Inferior parietal cortex (tissue), 1 donor: ENCODE measurements at regions not wholly inside any gene's neighbourhood (a gene's known extent, or its start where the extent isn't known, plus 50 kb on each side); places are given as distances from the start of the nearest gene placed in this dataset.

Experiments used
- DNase-seq: peaks from one replicate; pipeline ENCODE4 v3.0.0-alpha.2; 2016; ENCODE audit errors: extremely low spot score

GRCh38 chr9:19732441-19732951, 56.3 kb downstream of the SLC24A2 start:
- DNase-seq, result no peak

GRCh38 chr9:19728101-19728500, 60.7 kb downstream of the SLC24A2 start:
- DNase-seq, result no peak

GRCh38 chr9:19725970-19726369, 62.9 kb downstream of the SLC24A2 start:
- no peak for DNase-seq

- DNase-seq, result no peak
Observed at GRCh38 chr9:19720377-19720776, 68.5 kb downstream of the SLC24A2 start.

- DNase-seq, result no peak
Observed at GRCh38 chr9:19703702-19704101, 85.1 kb downstream of the SLC24A2 start.

GRCh38 chr9:19701991-19702390, 86.8 kb downstream of the SLC24A2 start:
- DNase-seq, result peak; percentile 81

- no peak for DNase-seq
Observed at GRCh38 chr9:19701274-19701673, 87.6 kb downstream of the SLC24A2 start.

GRCh38 chr9:19700699-19701098, 88.1 kb downstream of the SLC24A2 start:
- no peak for DNase-seq

GRCh38 chr9:19699756-19700155, 89.1 kb downstream of the SLC24A2 start:
- no peak for DNase-seq

- DNase-seq, result no peak
Observed at GRCh38 chr9:19698960-19699359, 89.9 kb downstream of the SLC24A2 start.

- peak; percentile 12 for DNase-seq
Observed at GRCh38 chr9:19694601-19695000, 94.2 kb downstream of the SLC24A2 start.

GRCh38 chr9:19690128-19690527, 98.7 kb downstream of the SLC24A2 start:
- no peak for DNase-seq

- DNase-seq, result peak; percentile 6
Observed at GRCh38 chr9:19689328-19690101, 99.3 kb downstream of the SLC24A2 start.

GRCh38 chr9:19683715-19684114, 105.1 kb downstream of the SLC24A2 start:
- no peak for DNase-seq

GRCh38 chr9:19682397-19682796, 106.4 kb downstream of the SLC24A2 start:
- DNase-seq, result no peak

- no peak for DNase-seq
Observed at GRCh38 chr9:19681846-19682245, 107.0 kb downstream of the SLC24A2 start.

GRCh38 chr9:19677924-19678323, 110.9 kb downstream of the SLC24A2 start:
- no peak for DNase-seq

GRCh38 chr9:19675492-19675891, 113.3 kb downstream of the SLC24A2 start:
- DNase-seq, result no peak

GRCh38 chr9:19666575-19666974, 122.3 kb downstream of the SLC24A2 start:
- no peak for DNase-seq

- DNase-seq, result no peak
Observed at GRCh38 chr9:19665146-19665863, 123.5 kb downstream of the SLC24A2 start.

- DNase-seq, result no peak
Observed at GRCh38 chr9:19663570-19663969, 125.3 kb downstream of the SLC24A2 start.

GRCh38 chr9:19662213-19662612, 126.6 kb downstream of the SLC24A2 start:
- DNase-seq, result no peak

GRCh38 chr9:19660019-19660418, 128.8 kb downstream of the SLC24A2 start:
- DNase-seq, result no peak
